ENCODE measurements at regions not wholly inside any gene's neighbourhood (a gene's known extent, or its start where the extent isn't known, plus 50 kb on each side); places are given as distances from the start of the nearest gene placed in this dataset.

GRCh38 chr12:93133361-93133760, 204.3 kb upstream of the EEA1 start:
- H2AFZ ChIP-seq (ENCODE audit: low read depth, low read length, poor library complexity, severe bottlenecking), result no peak overlapping the region
- no peak overlapping the region for H3K27ac ChIP-seq (ENCODE audit: low read depth, low read length)
- H3K9ac ChIP-seq (ENCODE audit: low read length), result no peak overlapping the region
- intact Hi-C loops (cut with micrococcal nuclease), result no loop called here
- ChIA-PET POLR2A (no interaction called here), CTCF (no interaction called here), RAD21 (ENCODE audit: low non-redundant PET in 1 of 2, low total read pairs in 2 of 2, uncharacterized antibody in 2 of 2, unreplicated experiment in 2 of 2) (no interaction called here)
- no peaks in the 10 kb centered on the region for H3K9me2 ChIP-seq (ENCODE audit: insufficient read depth)
- peaks cover 0 to 7% of the 10 kb centered on the region in 2 experiments; a peak in 1 of 4 replicates for H3K4me1 ChIP-seq (ENCODE audit: control insufficient read depth in 1 of 2, insufficient read depth in 2 of 2, low read length in 2 of 2)
- no peaks in the 10 kb centered on the region for H3K9me3 ChIP-seq (ENCODE audit: control insufficient read depth in 1 of 2, insufficient read depth in 1 of 2, low read depth in 1 of 2, low read length in 2 of 2)
- no peaks in the 10 kb centered on the region for H3K27me3 ChIP-seq (ENCODE audit: insufficient read depth, low read length)
- no peak for DNase-seq (ENCODE audit: low read depth, low spot score)
- H3K79me2 ChIP-seq (ENCODE audit: insufficient read depth, low read length), result no peaks in the 10 kb centered on the region
- no peak overlapping the region for H3K4me2 ChIP-seq (ENCODE audit: low read length)
- ATAC-seq, result no peak
- no peak overlapping the region for H3K4me3 ChIP-seq (replicated peaks in 1 of 2; ENCODE audit: low read depth in 1 of 2, low read length in 2 of 2)
- no peaks in the 10 kb centered on the region for H4K20me1 ChIP-seq (ENCODE audit: insufficient read depth)
- TF ChIP-seq, protein P1, sequence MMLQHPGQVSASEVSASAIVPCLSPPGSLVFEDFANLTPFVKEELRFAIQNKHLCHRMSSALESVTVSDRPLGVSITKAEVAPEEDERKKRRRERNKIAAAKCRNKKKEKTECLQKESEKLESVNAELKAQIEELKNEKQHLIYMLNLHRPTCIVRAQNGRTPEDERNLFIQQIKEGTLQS (IDR thresholded peaks at IDR 0.05), result no peak
- TF ChIP-seq SIN3A (IDR thresholded peaks at IDR 0.05; ENCODE audit: low read depth), result no peak
- no peaks in the 10 kb centered on the region for H3K36me3 ChIP-seq (ENCODE audit: control insufficient read depth in 1 of 2, insufficient read depth in 2 of 2, low read length in 2 of 2)
- BruUV-seq (replicated peaks), result no TSS peak

DNA sequence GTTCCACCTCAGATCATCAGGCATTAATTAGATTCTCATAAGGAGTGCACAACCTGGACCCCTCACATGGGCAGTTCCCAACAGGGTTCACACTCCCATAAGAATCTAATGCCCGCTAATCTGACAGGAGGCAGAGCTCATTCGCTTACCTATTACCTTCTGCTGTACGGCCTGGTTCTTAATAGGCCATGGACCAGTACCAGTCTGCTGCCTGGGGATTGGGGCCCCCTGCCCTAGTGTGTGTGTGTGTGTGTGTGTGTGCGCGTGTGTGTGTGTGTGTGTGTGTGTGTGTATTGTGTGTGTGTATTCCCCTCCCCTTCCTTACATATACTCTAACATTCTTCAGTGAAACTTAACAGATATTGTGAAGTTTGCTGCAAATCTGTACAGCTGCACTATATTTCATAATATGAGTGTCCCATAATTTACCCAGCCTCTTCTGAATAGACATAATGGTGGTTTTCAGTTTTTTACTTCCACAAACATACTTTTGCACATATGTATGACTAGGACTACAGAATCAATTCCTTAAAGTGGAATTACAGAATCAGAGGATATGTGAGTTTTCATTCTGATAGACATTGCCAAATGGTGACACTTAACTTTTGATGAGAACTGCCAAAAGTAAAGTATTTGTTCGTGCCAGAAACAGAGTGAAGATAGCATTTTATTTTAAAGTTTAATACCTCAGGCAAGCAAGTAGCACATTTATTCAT, 205.2 kb upstream of the EEA1 start:
- no peak overlapping the region for H3K4me2 ChIP-seq (ENCODE audit: low read length)
- H3K4me3 ChIP-seq (replicated peaks in 1 of 2; ENCODE audit: low read depth in 1 of 2, low read length in 2 of 2), result no peak overlapping the region
- no TSS peak for BruUV-seq (replicated peaks)
- no peak overlapping the region for H3K27ac ChIP-seq (ENCODE audit: low read depth, low read length)
- no peak overlapping the region for H3K9ac ChIP-seq (ENCODE audit: low read length)
- H4K20me1 ChIP-seq (ENCODE audit: insufficient read depth), result no peaks in the 10 kb centered on the region
- intact Hi-C loops (cut with micrococcal nuclease), result no loop called here
- no peaks in the 10 kb centered on the region for H3K9me2 ChIP-seq (ENCODE audit: insufficient read depth)
- no peaks in the 10 kb centered on the region for H3K9me3 ChIP-seq (ENCODE audit: control insufficient read depth in 1 of 2, insufficient read depth in 1 of 2, low read depth in 1 of 2, low read length in 2 of 2)
- no peak for DNase-seq (ENCODE audit: low read depth, low spot score)
- no peak for ATAC-seq
- H3K36me3 ChIP-seq (ENCODE audit: control insufficient read depth in 1 of 2, insufficient read depth in 2 of 2, low read length in 2 of 2), result no peaks in the 10 kb centered on the region
- ChIA-PET CTCF (no interaction called here), POLR2A (no interaction called here), RAD21 (ENCODE audit: low non-redundant PET in 1 of 2, low total read pairs in 2 of 2, uncharacterized antibody in 2 of 2, unreplicated experiment in 2 of 2) (no interaction called here)
- H3K27me3 ChIP-seq (ENCODE audit: insufficient read depth, low read length), result no peaks in the 10 kb centered on the region
- peaks cover 0 to 7% of the 10 kb centered on the region in 2 experiments; a peak in 1 of 4 replicates for H3K4me1 ChIP-seq (ENCODE audit: control insufficient read depth in 1 of 2, insufficient read depth in 2 of 2, low read length in 2 of 2)
- TF ChIP-seq EZH2 (IDR thresholded peaks at IDR 0.05) (no peak), FOSL1 (IDR thresholded peaks at IDR 0.05; ENCODE audit: low read depth) (no peak)
- H3K79me2 ChIP-seq (ENCODE audit: insufficient read depth, low read length), result no peaks in the 10 kb centered on the region
- H2AFZ ChIP-seq (ENCODE audit: low read depth, low read length, poor library complexity, severe bottlenecking), result no peak overlapping the region
